DMS79 (cell line): ENCODE measurements at regions not wholly inside any gene's neighbourhood (a gene's known extent, or its start where the extent isn't known, plus 50 kb on each side); places are given as distances from the start of the nearest gene placed in this dataset.

Source experiments
- DNase-seq: peaks from one replicate; lab custom pipeline; 2025; lab: John Stamatoyannopoulos, UW

- DNase-seq: no peak
Observed at GRCh38 chr16:82358606-82359221, 188.7 kb upstream of the MPHOSPH6 start.

- DNase-seq: no peak
Observed at GRCh38 chr16:82358161-82358560, 188.1 kb upstream of the MPHOSPH6 start.

GRCh38 chr16:82357237-82357636 is 187.2 kb upstream of the MPHOSPH6 start:
- no peak for DNase-seq

- DNase-seq: no peak
Observed at GRCh38 chr16:82350560-82350959, 180.5 kb upstream of the MPHOSPH6 start.

GRCh38 chr16:82345318-82345717 is 175.3 kb upstream of the MPHOSPH6 start:
- DNase-seq: no peak

GRCh38 chr16:82344157-82344556 is 174.1 kb upstream of the MPHOSPH6 start:
- no peak for DNase-seq

GRCh38 chr16:82341146-82341669 is 171.2 kb upstream of the MPHOSPH6 start:
- DNase-seq: no peak

GRCh38 chr16:82340531-82340930 is 170.5 kb upstream of the MPHOSPH6 start:
- no peak for DNase-seq

GRCh38 chr16:82337355-82337754 is 167.3 kb upstream of the MPHOSPH6 start:
- no peak for DNase-seq

GRCh38 chr16:82331974-82332750 is 162.1 kb upstream of the MPHOSPH6 start:
- no peak for DNase-seq

- no peak for DNase-seq
Observed at GRCh38 chr16:82331397-82331796, 161.4 kb upstream of the MPHOSPH6 start.

GRCh38 chr16:82329504-82330192 is 159.6 kb upstream of the MPHOSPH6 start:
- no peak for DNase-seq

GRCh38 chr16:82328881-82329469 is 159.0 kb upstream of the MPHOSPH6 start:
- no peak for DNase-seq

- no peak for DNase-seq
Observed at GRCh38 chr16:82323171-82323570, 153.1 kb upstream of the MPHOSPH6 start.

- DNase-seq: no peak
Observed at GRCh38 chr16:82322177-82322576, 152.2 kb upstream of the MPHOSPH6 start.

GRCh38 chr16:82319038-82319437 is 149.0 kb upstream of the MPHOSPH6 start:
- DNase-seq: no peak

- DNase-seq: no peak
Observed at GRCh38 chr16:82317411-82318167, 147.6 kb upstream of the MPHOSPH6 start.

- no peak for DNase-seq
Observed at GRCh38 chr16:82313754-82314153, 143.7 kb upstream of the MPHOSPH6 start.

- no peak for DNase-seq
Observed at GRCh38 chr16:82311528-82311927, 141.5 kb upstream of the MPHOSPH6 start.

GRCh38 chr16:82302042-82302727 is 132.2 kb upstream of the MPHOSPH6 start:
- no peak for DNase-seq

- no peak for DNase-seq
Observed at GRCh38 chr16:82301146-82301755, 131.2 kb upstream of the MPHOSPH6 start.
